MCF 10A (cell line): ENCODE measurements at regions not wholly inside any gene's neighbourhood (a gene's known extent, or its start where the extent isn't known, plus 50 kb on each side); places are given as distances from the start of the nearest gene placed in this dataset.

Experiments used
- BruUV-seq: library from RNA; stranded (reverse); fragments of 400-500 nt; replicated peaks from 2 replicates; lab custom pipeline; 2021; lab: Mats Ljungman, UMichigan
- CTCF ChIA-PET: fragments of 300-600 bp; sonication (Branson Sonifier 250); formaldehyde crosslinking; extraction: SDS; loops from one replicate; lab custom pipeline; 2021; ENCODE audit warnings: antibody characterized with exemption, inconsistent platforms; lab: Yijun Ruan, JAX
- POLR2A ChIA-PET: fragments of 300-600, 350-650 bp; sonication (Branson Sonifier 250); formaldehyde crosslinking; extraction: SDS; loops from one replicate; lab custom pipeline; 2020; ENCODE audit warnings: antibody characterized with exemption, inconsistent platforms; lab: Yijun Ruan, JAX
- DNase-seq: peaks from one replicate; pipeline ENCODE4 v3.0.0-alpha.2; 2018; ENCODE audit not compliant: unreplicated experiment
- H3K27ac Mint-ChIP-seq: one replicate; pipeline ENCODE4 v1.8.0; 2022; ENCODE audit warnings: mild to moderate bottlenecking, low read depth, mixed read lengths; ENCODE audit not compliant: unreplicated experiment
- H3K27me3 Mint-ChIP-seq: one replicate; pipeline ENCODE4 v1.8.0; 2022; ENCODE audit warnings: mixed read lengths; ENCODE audit not compliant: insufficient read depth, unreplicated experiment
- H3K36me3 Mint-ChIP-seq: one replicate; pipeline ENCODE4 v1.8.0; 2022; ENCODE audit warnings: mild to moderate bottlenecking, moderate library complexity, mixed read lengths; ENCODE audit not compliant: insufficient read depth, unreplicated experiment
- H3K4me1 Mint-ChIP-seq: one replicate; pipeline ENCODE4 v1.8.0; 2022; ENCODE audit warnings: mixed read lengths; ENCODE audit not compliant: insufficient read depth, unreplicated experiment
- H3K4me3 Mint-ChIP-seq: one replicate; pipeline ENCODE4 v1.8.0; 2022; ENCODE audit warnings: mild to moderate bottlenecking, moderate library complexity, mixed read lengths; ENCODE audit not compliant: unreplicated experiment
- H3K9me3 Mint-ChIP-seq: one replicate; pipeline ENCODE4 v1.8.0; 2022; ENCODE audit warnings: mixed read lengths; ENCODE audit not compliant: unreplicated experiment
- intact Hi-C: fragments of 100-400 bp; cut with micrococcal nuclease; formaldehyde crosslinking; loops from 2 replicates; pipeline ENCODE4 v1.14.1; 2022
- TF ChIP-seq, protein P1 (sequence below): fragments of 200-600 bp; IDR thresholded peaks from one replicate; pipeline ENCODE4 v1.8.0; 2022; ENCODE audit warnings: antibody characterized with exemption, mild to moderate bottlenecking; ENCODE audit not compliant: unreplicated experiment

DNA sequence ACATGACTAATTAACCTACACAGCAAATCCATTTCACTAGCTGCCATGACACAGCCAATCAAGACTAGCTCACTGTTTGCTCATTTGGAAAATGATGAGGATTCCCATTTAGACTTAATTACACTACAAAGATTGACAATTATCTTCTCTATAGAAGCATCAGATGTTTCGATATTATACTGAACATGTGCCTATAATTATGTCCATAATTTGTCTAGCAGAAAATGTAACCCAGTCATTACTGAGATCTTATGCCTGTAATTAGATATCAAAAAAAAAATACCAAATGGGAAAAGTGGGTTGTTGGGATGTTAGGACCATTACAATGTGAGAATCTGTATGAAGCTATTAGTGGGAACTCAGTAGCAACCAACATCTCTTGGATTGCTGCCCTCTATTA is 344.2 kb upstream of the MCTP2 start:
- POLR2A ChIA-PET: no interaction called here
- TF ChIP-seq, protein P1, sequence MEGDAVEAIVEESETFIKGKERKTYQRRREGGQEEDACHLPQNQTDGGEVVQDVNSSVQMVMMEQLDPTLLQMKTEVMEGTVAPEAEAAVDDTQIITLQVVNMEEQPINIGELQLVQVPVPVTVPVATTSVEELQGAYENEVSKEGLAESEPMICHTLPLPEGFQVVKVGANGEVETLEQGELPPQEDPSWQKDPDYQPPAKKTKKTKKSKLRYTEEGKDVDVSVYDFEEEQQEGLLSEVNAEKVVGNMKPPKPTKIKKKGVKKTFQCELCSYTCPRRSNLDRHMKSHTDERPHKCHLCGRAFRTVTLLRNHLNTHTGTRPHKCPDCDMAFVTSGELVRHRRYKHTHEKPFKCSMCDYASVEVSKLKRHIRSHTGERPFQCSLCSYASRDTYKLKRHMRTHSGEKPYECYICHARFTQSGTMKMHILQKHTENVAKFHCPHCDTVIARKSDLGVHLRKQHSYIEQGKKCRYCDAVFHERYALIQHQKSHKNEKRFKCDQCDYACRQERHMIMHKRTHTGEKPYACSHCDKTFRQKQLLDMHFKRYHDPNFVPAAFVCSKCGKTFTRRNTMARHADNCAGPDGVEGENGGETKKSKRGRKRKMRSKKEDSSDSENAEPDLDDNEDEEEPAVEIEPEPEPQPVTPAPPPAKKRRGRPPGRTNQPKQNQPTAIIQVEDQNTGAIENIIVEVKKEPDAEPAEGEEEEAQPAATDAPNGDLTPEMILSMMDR: no peak
- H3K36me3 Mint-ChIP-seq: no peaks in the 10 kb centered on the region
- intact Hi-C loops: no loop called here
- H3K4me1 Mint-ChIP-seq: no peaks in the 10 kb centered on the region
- CTCF ChIA-PET: no interaction called here
- H3K27ac Mint-ChIP-seq: no peak overlapping the region
- H3K9me3 Mint-ChIP-seq: no peaks in the 10 kb centered on the region
- DNase-seq: no peak
- no TSS peak for BruUV-seq
- H3K27me3 Mint-ChIP-seq: no peaks in the 10 kb centered on the region
- no peak overlapping the region for H3K4me3 Mint-ChIP-seq

DNA sequence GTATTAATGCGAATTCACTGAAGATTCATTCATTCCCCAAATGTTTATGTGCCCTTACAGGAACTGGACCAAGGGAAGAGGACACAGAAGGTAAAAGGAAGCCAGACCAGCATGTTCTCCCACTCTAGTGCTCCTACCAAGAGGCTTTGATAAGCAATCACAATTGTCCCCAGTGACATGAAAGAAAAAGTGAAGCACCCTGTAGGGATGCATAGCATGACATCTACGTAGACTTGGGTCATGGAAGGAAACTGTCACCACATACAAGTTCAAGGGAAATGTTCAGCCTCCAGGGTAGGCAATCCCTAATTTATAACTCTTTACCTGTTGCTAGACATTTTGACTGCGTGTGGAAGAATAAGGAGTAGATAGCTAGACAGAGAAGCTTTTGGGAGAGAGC is 348.6 kb upstream of the MCTP2 start:
- Mint-ChIP-seq H3K4me3 (no peak overlapping the region), H3K9me3 (no peaks in the 10 kb centered on the region), H3K36me3 (no peaks in the 10 kb centered on the region), H3K4me1 (no peaks in the 10 kb centered on the region), H3K27ac (no peak overlapping the region), H3K27me3 (no peaks in the 10 kb centered on the region)
- no TSS peak for BruUV-seq
- intact Hi-C loops: no loop called here
- ChIA-PET CTCF (no interaction called here), POLR2A (no interaction called here)
- TF ChIP-seq, protein P1: no peak
- no peak for DNase-seq

DNA sequence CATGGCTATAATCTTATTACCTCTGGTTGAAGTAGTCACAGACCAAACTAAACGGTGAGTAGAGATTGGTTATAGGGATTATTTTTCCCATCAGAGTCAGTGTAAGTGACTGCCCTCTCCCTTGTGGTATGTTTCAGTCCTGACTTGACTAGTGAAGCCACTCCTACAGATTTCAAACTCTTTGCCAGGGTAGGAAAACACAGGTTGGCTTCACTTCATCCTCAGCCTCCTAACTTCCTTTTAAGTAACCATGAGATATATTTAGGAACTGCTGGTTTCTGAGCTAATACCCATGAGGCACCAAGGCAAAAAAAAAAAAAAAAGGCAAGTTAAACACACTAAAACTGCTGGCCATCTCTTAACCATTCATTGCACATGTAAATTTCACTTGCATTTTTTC is 349.2 kb upstream of the MCTP2 start:
- Mint-ChIP-seq H3K4me1 (no peaks in the 10 kb centered on the region), H3K27ac (no peak overlapping the region), H3K4me3 (no peak overlapping the region), H3K36me3 (no peaks in the 10 kb centered on the region), H3K9me3 (no peaks in the 10 kb centered on the region), H3K27me3 (no peaks in the 10 kb centered on the region)
- POLR2A ChIA-PET: no interaction called here
- TF ChIP-seq, protein P1: no peak
- CTCF ChIA-PET: interaction anchor here (0.9 to 1.1 kb wide), 3 partner anchors 8 to 237 kb away, joined by 3 to 4 read pairs (median 4); no protein-coding TSS in a partner anchor
- DNase-seq: no peak
- intact Hi-C loops: no loop called here
- BruUV-seq: no TSS peak

DNA sequence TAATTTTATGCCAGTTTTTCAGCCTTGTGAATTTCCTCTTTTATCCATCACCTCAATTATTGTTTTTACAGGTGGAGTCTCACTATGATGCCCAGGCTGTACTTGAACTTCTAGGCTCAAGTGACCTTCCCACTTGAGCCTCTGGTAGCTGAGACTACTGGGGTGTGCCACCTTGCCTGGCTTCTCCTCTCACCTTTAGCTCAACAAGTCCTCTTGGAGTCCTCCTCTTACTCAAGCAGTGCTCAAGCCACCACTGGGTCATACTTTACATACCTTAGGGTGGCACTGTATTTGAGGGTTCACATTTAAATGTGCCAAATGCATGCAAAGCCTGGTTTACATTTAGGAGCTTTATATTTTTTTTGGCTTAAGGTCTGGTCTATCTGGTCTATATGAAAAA is 350.1 kb upstream of the MCTP2 start:
- Mint-ChIP-seq H3K4me1 (no peaks in the 10 kb centered on the region), H3K27ac (no peak overlapping the region), H3K36me3 (no peaks in the 10 kb centered on the region), H3K4me3 (no peak overlapping the region), H3K9me3 (no peaks in the 10 kb centered on the region), H3K27me3 (no peaks in the 10 kb centered on the region)
- BruUV-seq: no TSS peak
- no peak for DNase-seq
- POLR2A ChIA-PET: no interaction called here
- TF ChIP-seq, protein P1: no peak
- CTCF ChIA-PET: interaction anchor here (0.9 to 1.1 kb wide), 3 partner anchors 9 to 238 kb away, joined by 3 to 4 read pairs (median 4); no protein-coding TSS in a partner anchor
- intact Hi-C loops: no loop called here
